Pancreas (tissue), 10 donors: ENCODE measurements at regions not wholly inside any gene's neighbourhood (a gene's known extent, or its start where the extent isn't known, plus 50 kb on each side); places are given as distances from the start of the nearest gene placed in this dataset.

Experiments
- ATAC-seq, 4 donors: fragments of 200-7000 bp; cut with Tn5 transposase; one replicate each; pipeline versions ENCODE4 v1.8.0 to v1.9.1; 2020; ENCODE audit warnings: mild to moderate bottlenecking in 4 of 4, moderate library complexity in 4 of 4
- DNase-seq, 6 donors: peaks; one replicate each; pipeline ENCODE4 v3.0.0-alpha.2; 2020
- FAIRE-seq: peaks from 2 replicates; lab custom pipeline; 2012; peaks lifted over from hg19 to GRCh38; lab: Jason Lieb, UNC
- H3K27ac ChIP-seq, 4 donors: fragments of 200-600 bp; sonication (generic); 1 replicate in 3 of 4; 2 replicates in 1 of 4; pipeline versions ENCODE4 v1.5.0 to v1.8.0; 2020
- H3K27me3 ChIP-seq, 4 donors: fragments of 200-600 bp; one replicate each; pipeline ENCODE4 v1.8.0; 2021
- H3K36me3 ChIP-seq, 3 donors: fragments of 200-600 bp; sonication (generic) in 1 of 3; one replicate each; pipeline versions ENCODE4 v1.5.0 to v1.8.0; 2020 to 2021
- H3K4me1 ChIP-seq, 3 donors: fragments of 200-600 bp; one replicate each; pipeline ENCODE4 v1.8.0; 2021
- H3K4me3 ChIP-seq, 4 donors: fragments of 200-600 bp; sonication (generic) in 2 of 4; one replicate each; pipeline versions ENCODE4 v1.5.0 to v1.8.0; 2020 to 2021
- H3K9me3 ChIP-seq, 4 donors: fragments of 200-600 bp; one replicate each; pipeline ENCODE4 v1.8.0; 2021
- CTCF ChIP-seq, 4 donors: fragments of 200-600 bp; sonication (generic) in 3 of 4; IDR thresholded peaks; one replicate each; pipeline versions ENCODE4 v1.5.0 to v1.8.0; 2021; ENCODE audit warnings: antibody characterized with exemption in 4 of 4
- WGBS, 2 donors: extraction: QIAGEN DNeasy Blood & Tissue Kit; methylation state at CpG; one replicate each; pipeline ENCODE4 v1.1.7; 2013; 5-methylcytosine and 5-hydroxymethylcytosine counted together
- intact Hi-C, 3 donors: fragments of 100-400 bp; cut with DNase I; formaldehyde crosslinking; loops; one replicate each; pipeline versions ENCODE4 v1.11.1 to v1.14.2; 2022
- donor health status: healthy with polysubstance abuse.
- donor health status: DM: no; HTN: no; CAD: no; lungs with moderate emphysema.
- donor health status: DM: no; HTN: no; CAD: no.
- donor health status: control.
- donor health status: control.
- donor health status: Bipolar disorder and iron deficiency.
- donor health status: DM: yes; HTN: yes; CAD: no.
- donor health status: DM: no; HTN: no; CAD: no.
- donor health status: DM: no; HTN: no; CAD: no.
- donor health status: DM: yes; HTN: yes; CAD: no.

GRCh38 chr20:43372051-43372450 is 85.6 kb upstream of the SRSF6 start:
- H3K36me3 ChIP-seq: no peaks in the 10 kb centered on the region
- no peak overlapping the region for H3K27ac ChIP-seq
- no peak for FAIRE-seq
- no peak for TF ChIP-seq CTCF (IDR thresholded peaks at IDR 0.05)
- intact Hi-C loops: no loop called here
- H3K4me3 ChIP-seq: no peak overlapping the region
- H3K4me1 ChIP-seq: no peaks in the 10 kb centered on the region
- no peaks in the 10 kb centered on the region for H3K9me3 ChIP-seq
- H3K27me3 ChIP-seq: no peaks in the 10 kb centered on the region
- DNase-seq: no peak
- no peak for ATAC-seq
- WGBS, 2 donors: 42 to 68% methylated on average over 5 of the region's 5 CpGs

GRCh38 chr20:43365691-43366090 is 92.0 kb upstream of the SRSF6 start:
- Histone ChIP-seq H3K4me1 (no peaks in the 10 kb centered on the region), H3K27ac (no peak overlapping the region), H3K4me3 (no peak overlapping the region), H3K27me3 (peaks cover 0 to 6% (median 0%) of the 10 kb centered on the region in 4 donors), H3K9me3 (no peaks in the 10 kb centered on the region), H3K36me3 (no peaks in the 10 kb centered on the region)
- no peak for ATAC-seq
- WGBS, 2 donors: 29 to 37% methylated on average over 10 of the region's 10 CpGs
- intact Hi-C loops: no loop called here
- TF ChIP-seq CTCF (IDR thresholded peaks at IDR 0.05): no peak
- FAIRE-seq: no peak
- no peak for DNase-seq

GRCh38 chr20:43364001-43364400 is 93.7 kb upstream of the SRSF6 start:
- peaks cover 0 to 6% (median 0%) of the 10 kb centered on the region in 4 donors for H3K27me3 ChIP-seq
- no peak for DNase-seq
- no peak for FAIRE-seq
- WGBS, 2 donors: 60 to 71% methylated on average over 8 of the region's 8 CpGs
- no peak overlapping the region for H3K4me3 ChIP-seq
- no peaks in the 10 kb centered on the region for H3K4me1 ChIP-seq
- no peak overlapping the region for H3K27ac ChIP-seq
- no peak for ATAC-seq
- intact Hi-C loops: no loop called here
- no peaks in the 10 kb centered on the region for H3K36me3 ChIP-seq
- no peak for TF ChIP-seq CTCF (IDR thresholded peaks at IDR 0.05)
- H3K9me3 ChIP-seq: no peaks in the 10 kb centered on the region

GRCh38 chr20:43363506-43363905 is 94.2 kb upstream of the SRSF6 start:
- intact Hi-C loops: no loop called here
- FAIRE-seq (no peak), DNase-seq (no peak), ATAC-seq (no peak)
- Histone ChIP-seq H3K4me3 (no peak overlapping the region), H3K9me3 (no peaks in the 10 kb centered on the region), H3K27ac (no peak overlapping the region), H3K27me3 (peaks cover 0 to 6% (median 0%) of the 10 kb centered on the region in 4 donors), H3K36me3 (no peaks in the 10 kb centered on the region), H3K4me1 (no peaks in the 10 kb centered on the region)
- TF ChIP-seq CTCF (IDR thresholded peaks at IDR 0.05): no peak
- WGBS, 2 donors: 66 to 72% methylated on average over 13 of the region's 13 CpGs

GRCh38 chr20:43361526-43361925 is 96.2 kb upstream of the SRSF6 start:
- 56 to 75% methylated on average over 4 of the region's 4 CpGs for WGBS, 2 donors
- Histone ChIP-seq H3K36me3 (no peaks in the 10 kb centered on the region), H3K27me3 (peaks cover 0 to 6% (median 0%) of the 10 kb centered on the region in 4 donors), H3K27ac (no peak overlapping the region), H3K4me3 (no peak overlapping the region), H3K4me1 (no peaks in the 10 kb centered on the region), H3K9me3 (no peaks in the 10 kb centered on the region)
- TF ChIP-seq CTCF (IDR thresholded peaks at IDR 0.05): no peak
- DNase-seq: no peak
- intact Hi-C loops: no loop called here
- FAIRE-seq: no peak
- no peak for ATAC-seq
